ENCODE measurements at regions not wholly inside any gene's neighbourhood (a gene's known extent, or its start where the extent isn't known, plus 50 kb on each side); places are given as distances from the start of the nearest gene placed in this dataset.

GRCh38 chr2:67985586-67985985 lies 77.2 kb downstream of the C1D start:
- no peak for DNase-seq

GRCh38 chr2:67986258-67986657 lies 76.5 kb downstream of the C1D start:
- no peak for DNase-seq

Measured in hindlimb muscle (tissue), 1 donor.